C1 segment of cervical spinal cord (tissue), 14 donors: ENCODE measurements at regions not wholly inside any gene's neighbourhood (a gene's known extent, or its start where the extent isn't known, plus 50 kb on each side); places are given as distances from the start of the nearest gene placed in this dataset.

Source experiments
- DNase-seq, 14 donors: peaks; one replicate each; lab custom pipeline; 2025; lab: John Stamatoyannopoulos, UW

GRCh38 chr11:105553025-105553424, 56.8 kb upstream of the GRIA4 start:
- no peak for DNase-seq

GRCh38 chr11:105548359-105548758, 61.5 kb upstream of the GRIA4 start:
- no peak for DNase-seq

GRCh38 chr11:105538588-105538987, 71.3 kb upstream of the GRIA4 start:
- DNase-seq, result no peak

- no peak for DNase-seq
Observed at GRCh38 chr11:105537531-105537930, 72.3 kb upstream of the GRIA4 start.

- DNase-seq, result no peak
Observed at GRCh38 chr11:105524286-105524685, 85.6 kb upstream of the GRIA4 start.

- no peak for DNase-seq
Observed at GRCh38 chr11:105520706-105521345, 89.0 kb upstream of the GRIA4 start.

GRCh38 chr11:105507496-105508254, 102.2 kb upstream of the GRIA4 start:
- DNase-seq, result no peak

GRCh38 chr11:105492010-105492409, 117.9 kb upstream of the GRIA4 start:
- no peak for DNase-seq

GRCh38 chr11:105491394-105491793, 118.5 kb upstream of the GRIA4 start:
- no peak for DNase-seq

GRCh38 chr11:105490333-105490732, 119.5 kb upstream of the GRIA4 start:
- no peak for DNase-seq

GRCh38 chr11:105489446-105489845, 120.4 kb upstream of the GRIA4 start:
- DNase-seq, result peak in 11 of 14 donors; percentile 1 to 52 (median 28)

GRCh38 chr11:105486929-105487328, 122.9 kb upstream of the GRIA4 start:
- no peak for DNase-seq

- no peak for DNase-seq
Observed at GRCh38 chr11:105469931-105470330, 139.9 kb upstream of the GRIA4 start.

- no peak for DNase-seq
Observed at GRCh38 chr11:105468154-105468553, 141.7 kb upstream of the GRIA4 start.

GRCh38 chr11:105466582-105467228, 143.2 kb upstream of the GRIA4 start:
- no peak for DNase-seq

- DNase-seq, result no peak
Observed at GRCh38 chr11:105458071-105458470, 151.8 kb upstream of the GRIA4 start.

GRCh38 chr11:105456950-105457349, 152.9 kb upstream of the GRIA4 start:
- DNase-seq, result no peak

- no peak for DNase-seq
Observed at GRCh38 chr11:105449100-105449734, 160.7 kb upstream of the GRIA4 start.

- no peak for DNase-seq
Observed at GRCh38 chr11:105448703-105449079, 161.2 kb upstream of the GRIA4 start.

GRCh38 chr11:105447936-105448702, 161.8 kb upstream of the GRIA4 start:
- no peak for DNase-seq

- DNase-seq, result no peak
Observed at GRCh38 chr11:105443623-105444022, 166.2 kb upstream of the GRIA4 start.
